ENCODE measurements at regions not wholly inside any gene's neighbourhood (a gene's known extent, or its start where the extent isn't known, plus 50 kb on each side); places are given as distances from the start of the nearest gene placed in this dataset.
"Not testable (repeated sequence)": the region's sequence is repeated elsewhere in the genome, so short reads cannot be mapped to it uniquely, and the experiment has no call there.

DNA sequence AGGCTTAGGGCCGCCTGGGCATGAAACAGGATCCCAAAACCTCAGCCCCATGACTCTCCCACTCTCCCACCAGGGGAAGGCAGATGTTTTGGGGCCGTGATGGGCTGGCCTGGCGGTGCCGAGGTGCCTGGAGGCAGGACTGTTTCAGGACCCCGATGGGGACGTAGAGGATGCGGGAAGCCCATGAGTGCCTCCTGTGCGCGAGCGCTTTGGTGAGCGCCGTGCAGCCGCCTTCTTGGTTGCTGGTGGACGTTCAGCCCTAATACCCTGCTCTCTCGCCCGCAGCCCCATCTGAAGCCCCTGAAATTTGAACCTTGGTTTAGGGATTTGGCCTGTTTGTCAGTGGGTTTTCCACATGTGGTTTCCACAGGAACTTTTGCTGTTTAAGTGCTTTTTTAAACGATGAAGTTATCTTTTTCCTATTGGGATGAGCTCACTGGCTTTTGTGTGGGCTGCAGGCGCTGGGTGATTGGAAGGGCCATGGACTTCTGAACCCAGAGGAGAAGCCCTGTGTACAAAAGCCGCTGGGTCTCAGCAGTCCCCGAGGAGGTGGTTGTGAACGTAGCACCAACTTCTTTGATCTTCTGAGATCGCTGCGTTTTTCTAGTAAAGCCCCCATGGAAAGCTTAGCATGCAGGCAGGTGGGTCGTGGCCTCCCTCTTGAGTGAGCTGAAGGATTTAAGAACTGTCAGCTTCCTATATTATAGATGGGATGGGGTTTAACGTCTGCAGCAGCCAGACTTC lies 145.7 kb downstream of the NPIPB11 start:
- not testable (repeated sequence) for DNase-seq (ENCODE audit: low read depth in 2 of 3, low spot score in 2 of 3)

DNA sequence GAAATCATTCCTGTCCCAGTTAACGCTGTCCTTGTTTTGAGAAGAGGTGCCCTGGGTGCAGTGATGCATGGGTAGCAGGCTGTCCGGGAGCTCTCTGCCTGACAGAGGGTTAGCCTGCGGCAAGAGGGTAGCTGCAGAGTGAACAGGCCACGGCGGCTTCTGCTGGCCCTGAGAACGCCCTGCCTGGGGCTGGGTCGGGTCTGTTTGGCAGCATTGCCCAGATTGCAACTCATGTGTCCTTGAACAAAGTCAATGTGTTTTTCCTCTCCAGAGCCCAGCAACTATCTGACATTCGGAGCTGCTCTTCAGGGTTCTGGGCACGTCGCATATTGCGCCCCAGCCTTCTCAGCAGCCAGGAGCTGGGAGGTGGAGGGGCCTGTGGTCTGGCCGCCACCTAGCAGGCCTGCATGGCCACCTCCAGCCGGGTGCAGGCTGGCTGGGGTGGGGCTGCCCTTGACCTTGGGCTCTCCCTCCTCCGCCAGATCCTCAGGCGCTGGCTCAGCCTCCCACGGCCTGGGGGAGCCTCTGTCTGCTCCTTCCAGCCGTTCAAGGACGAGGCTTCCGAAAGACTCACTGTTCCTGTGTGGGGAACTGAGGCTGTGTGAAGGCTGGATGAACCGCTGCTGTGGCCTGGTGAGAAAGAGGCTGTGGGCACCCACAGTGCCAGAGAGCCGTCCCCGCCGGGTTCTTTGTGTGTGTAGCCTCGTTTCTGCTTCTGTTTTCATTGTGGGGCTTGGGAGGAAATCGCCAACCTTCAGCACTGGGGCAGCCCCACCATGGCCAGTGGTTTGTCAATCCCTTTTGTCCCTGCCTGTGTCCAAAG lies 146.7 kb downstream of the NPIPB11 start:
- not testable (repeated sequence) for DNase-seq (ENCODE audit: low read depth in 2 of 3, low spot score in 2 of 3)

DNA sequence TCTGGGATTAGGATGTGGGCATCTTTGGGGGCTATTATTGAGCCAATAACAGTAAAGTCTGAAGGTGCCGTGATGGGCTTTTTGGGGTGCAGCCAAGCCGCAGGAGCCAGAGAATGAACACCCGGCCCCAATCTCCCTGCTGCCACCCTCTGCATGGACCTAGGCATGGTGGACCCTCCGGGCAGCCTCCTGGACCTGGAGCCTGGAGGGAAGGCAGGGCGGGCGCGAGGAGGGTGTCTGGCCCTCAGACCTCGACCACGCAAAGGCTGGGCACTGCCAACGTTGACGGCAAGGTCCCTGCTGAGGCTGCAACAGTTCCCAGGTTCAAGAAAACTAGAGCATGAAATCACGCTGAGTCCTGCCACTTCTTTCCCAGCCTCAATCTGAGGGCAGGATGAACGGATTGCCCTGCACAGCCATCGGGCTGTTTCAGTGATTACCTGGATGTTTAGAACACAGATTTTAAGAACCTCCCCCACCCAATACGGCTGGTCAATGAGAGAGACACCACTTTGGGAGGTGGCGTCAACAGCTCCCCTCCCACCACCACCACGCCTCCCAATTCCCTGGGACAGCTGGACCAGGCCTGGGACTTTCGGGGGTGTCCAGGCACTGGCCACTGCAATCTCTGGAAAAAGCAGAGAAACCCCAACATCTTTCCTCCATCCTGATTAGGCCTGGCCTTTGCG lies 147.4 kb downstream of the NPIPB11 start:
- not testable (repeated sequence) for DNase-seq (ENCODE audit: low read depth in 2 of 3, low spot score in 2 of 3)

DNA sequence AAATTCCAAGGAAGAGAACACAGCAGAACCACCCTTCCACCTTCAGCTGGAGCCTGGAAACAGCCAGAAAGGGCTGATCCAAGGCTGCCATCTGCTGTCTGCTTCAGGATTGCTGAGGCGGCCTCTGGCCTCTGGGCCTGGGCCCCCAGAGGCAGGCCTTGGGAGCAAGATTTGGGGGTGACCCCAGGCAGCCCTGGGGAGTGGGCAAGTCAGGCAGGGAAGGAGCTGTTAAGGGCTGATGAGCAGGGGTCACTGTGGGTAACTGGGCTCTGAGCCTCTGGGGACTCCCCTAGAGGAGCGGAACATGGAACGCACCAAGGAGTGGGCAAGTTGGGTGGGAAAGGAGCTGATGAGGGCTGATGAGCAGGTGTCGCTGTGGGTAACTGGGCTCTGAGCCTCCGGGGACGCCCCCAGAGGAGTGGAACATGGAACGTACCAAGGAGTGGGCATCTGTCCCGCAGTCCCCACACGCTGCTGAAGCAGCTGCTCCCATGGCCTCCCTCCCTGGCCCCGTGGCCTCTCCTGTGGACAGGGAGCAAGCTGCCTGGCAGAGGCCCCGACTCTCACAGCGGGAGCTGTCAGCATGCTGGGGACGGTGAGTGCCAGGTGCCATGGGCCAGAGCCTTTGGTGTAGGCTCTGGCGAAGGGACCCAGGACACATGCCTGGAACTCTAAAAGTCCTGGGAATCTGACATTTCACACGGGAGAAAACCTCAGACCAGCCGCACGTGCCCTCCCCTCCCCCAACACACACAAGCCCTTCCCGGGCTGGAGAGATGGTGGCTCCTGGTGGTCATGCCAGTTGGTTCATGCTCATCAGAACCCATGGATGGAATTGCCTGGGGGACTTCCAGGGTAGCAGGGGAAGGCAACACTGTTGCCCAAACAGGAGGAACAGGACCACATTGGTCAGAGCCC lies 148.8 kb downstream of the NPIPB11 start:
- not testable (repeated sequence) for DNase-seq (ENCODE audit: low read depth in 2 of 3, low spot score in 2 of 3)

DNA sequence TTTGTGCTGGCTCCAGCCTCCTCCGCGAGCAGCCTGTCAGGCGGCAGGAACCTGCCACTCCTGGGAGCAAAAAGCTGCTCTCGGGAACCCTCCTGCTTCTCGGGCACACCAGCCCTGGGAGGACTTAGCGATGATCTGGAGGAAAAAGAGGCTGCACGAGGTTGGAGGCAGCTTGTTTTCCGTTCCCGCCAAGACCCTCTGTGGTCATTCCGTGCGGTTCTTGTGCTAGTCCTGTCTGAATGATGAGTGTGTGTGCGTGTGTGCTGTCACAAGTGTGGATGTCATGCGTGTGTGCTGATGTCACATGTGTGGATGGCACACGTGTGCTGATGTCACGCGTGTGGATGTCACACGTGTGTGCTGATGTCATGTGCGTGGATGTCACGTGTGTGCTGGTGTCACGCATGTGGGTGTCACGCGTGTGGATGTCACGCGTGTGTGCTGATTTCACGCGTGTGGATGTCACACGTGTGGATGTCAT lies 150.0 kb downstream of the NPIPB11 start:
- DNase-seq (ENCODE audit: low read depth in 2 of 3, low spot score in 2 of 3) = no peak

DNA sequence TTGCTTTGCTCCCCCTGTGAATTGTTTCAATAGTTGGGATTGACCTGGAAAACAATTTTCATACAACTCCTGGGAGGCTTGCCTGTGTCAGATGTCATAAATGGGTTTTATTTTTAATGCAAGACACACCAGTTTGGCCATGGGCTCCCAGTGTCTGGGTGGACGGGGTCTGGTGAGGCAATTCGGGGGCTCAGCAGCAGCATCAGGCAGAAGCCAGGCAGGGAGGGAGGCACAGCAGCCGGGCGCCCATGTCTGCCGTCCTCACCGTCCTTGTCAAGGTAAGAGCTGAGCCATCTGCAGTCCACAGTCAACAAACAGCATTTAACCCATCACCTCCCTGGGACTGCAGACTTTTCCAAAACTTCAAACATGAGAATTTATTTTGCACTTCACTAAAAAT lies 150.6 kb downstream of the NPIPB11 start:
- DNase-seq (ENCODE audit: low read depth in 2 of 3, low spot score in 2 of 3) = not testable (repeated sequence)

DNA sequence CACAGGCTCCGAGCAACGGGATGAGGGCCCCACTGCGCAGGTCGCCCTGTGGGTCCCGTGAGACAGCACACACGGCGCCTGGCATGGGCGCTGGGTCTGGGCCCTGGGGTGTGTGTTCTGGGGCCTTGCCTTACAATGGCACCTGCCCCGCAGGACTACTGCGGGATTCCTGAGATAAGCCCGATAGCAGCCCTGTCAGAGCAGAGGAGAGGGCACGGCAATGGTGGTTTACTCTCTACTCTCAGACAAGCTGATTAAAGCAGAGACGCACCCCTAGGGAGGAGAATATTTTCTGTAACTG lies 151.1 kb downstream of the NPIPB11 start:
- DNase-seq (ENCODE audit: low read depth in 2 of 3, low spot score in 2 of 3) = not testable (repeated sequence)

DNA sequence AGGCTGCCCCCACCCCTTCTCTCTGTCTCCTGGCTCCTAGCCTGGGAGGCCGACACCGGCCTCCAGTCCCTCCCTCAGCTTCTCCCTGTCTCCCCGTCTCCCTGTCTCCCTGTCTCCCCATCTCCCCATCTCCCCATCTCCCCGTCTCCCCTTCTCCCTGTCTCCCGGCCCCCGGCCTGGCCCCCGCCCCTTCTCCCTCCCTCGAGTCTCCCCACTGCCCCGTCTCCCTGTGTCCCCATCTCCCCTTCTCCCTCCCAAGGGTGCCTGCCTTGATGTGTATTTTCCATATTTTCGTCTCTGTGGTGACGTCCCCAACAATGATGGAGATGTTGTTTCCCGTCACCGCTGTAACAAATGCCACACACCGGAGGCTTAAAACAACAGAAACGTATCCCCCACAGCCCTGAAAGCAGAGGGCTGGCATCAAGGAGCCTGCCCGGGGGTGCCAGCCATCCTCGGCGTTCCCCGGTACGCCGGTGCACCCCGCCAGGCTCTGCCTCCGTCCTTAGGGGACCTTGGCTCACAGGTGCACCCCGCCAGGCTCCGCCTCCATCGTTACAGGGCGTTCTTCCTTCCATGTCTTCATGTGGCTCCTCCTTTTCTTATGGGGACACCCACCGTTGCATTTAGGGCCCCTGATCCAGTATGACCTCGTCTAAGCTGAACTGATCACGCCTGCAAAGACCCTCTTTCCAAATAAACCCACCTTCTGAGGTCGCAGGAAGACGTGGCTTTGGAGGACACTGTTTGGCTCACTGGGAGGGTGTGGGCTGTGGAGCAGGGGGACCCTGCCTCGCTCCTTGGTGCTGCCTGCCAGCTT lies 151.6 kb downstream of the NPIPB11 start:
- DNase-seq (ENCODE audit: low read depth in 2 of 3, low spot score in 2 of 3) = no peak

DNA sequence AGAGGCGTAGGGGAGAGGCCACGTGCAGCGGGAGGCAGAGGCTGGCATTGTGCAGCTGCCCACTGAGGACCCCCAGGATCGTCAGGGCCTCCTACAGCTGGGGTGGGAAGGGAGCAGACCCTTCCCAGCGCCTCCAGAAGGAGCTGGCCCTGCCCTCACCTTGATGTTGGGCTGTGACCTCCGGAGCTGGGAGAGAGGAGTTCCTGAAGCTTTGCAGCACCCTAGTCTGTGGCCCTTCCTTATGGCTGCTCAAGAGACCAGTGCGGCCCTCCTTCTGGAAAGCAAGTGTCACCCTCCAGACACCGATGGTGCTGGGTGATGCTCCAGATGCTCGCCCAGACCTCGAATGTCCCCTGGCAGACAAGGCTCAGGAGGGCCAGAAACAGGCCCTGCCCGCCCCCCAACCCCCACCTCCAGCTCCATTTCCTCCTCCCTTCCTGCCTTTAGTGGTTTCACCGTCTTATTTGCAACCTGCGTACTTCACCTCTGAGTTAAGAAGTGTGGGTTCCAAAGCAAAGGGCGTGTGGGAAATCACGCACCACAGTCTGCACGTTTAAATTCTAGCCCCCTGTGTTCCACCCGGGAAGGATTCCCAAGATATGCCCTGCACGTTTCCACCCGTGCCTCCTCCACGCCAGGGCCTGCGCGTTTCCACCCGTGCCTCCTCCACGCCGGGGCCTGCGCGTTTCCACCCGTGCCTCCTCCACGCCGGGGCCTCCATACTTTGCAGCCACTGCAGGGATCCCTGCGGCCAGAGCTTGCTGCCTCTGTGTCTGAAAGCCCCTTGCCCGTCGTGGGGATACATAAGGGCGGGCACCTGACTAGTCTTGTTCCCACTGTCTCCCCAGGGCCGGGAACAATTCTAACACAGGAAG lies 152.6 kb downstream of the NPIPB11 start:
- not testable (repeated sequence) for DNase-seq (ENCODE audit: low read depth in 2 of 3, low spot score in 2 of 3)

DNA sequence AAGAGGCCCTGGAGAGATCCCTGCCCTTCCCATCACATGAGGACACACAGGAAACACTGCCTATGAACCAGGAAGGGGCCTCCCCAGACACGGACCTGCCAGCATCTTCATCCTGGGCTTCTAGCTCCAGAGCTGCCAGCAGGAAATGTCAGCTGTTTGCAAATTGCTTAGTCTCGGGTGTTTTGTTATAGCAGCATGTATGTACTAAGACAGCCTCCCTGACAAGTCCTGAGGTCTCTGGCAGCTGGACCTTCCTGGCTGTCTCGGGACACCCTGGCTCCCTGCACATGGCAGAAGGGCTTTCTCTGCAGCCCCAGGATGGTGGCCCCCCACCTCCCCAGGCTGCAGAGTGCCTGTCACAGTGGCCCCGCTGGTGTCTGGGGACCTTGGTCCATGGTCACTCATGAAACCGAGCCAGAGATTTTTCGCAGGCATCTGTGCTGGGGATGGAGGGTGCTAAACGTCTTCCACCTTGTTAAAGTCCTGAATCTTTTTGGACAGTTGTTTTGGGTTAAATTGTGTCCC lies 153.4 kb downstream of the NPIPB11 start:
- not testable (repeated sequence) for DNase-seq (ENCODE audit: low read depth in 2 of 3, low spot score in 2 of 3)

DNA sequence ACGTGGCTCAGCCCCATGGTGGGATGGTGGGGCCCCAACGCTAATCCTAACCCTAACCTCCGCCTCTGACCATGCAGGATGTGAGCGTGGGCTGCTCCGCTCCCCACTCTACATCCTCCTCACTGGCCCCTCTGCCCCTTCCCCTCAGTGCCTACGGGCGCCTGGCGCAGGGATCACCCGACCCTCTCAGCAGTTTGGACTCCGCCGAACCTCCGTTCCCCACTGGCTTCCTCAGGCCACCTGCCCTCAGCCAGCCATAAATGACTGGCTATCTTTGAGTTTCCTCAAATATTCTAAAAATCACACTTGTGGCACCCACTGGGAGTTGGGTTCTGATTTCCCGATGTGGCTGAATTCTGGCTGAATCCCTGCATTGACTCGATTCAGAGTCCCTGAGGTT lies 154.2 kb downstream of the NPIPB11 start:
- DNase-seq (ENCODE audit: low read depth in 2 of 3, low spot score in 2 of 3) = not testable (repeated sequence)

DNA sequence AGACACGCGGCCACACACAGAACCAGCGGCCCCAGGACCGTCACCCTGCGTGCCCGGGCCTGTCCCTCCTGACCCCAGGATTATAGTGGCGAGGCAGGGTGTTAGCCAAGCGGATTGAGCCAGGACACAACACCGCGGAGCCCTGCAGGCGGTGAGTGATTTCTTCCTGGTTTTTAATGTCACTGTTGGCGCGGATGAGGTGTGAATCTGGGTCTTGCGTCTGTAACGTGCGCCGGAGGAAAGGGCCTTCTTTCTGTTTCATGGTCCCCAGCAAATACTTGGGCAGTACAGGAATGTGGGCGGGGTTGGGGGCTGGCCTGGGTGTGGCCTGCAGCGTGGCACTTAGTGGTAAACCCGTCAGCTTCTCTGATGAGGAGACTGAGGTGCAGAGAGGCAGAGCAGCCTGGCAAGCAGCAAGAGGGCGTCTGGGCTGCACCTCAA lies 154.9 kb downstream of the NPIPB11 start:
- DNase-seq (ENCODE audit: low read depth in 2 of 3, low spot score in 2 of 3) = not testable (repeated sequence)

DNA sequence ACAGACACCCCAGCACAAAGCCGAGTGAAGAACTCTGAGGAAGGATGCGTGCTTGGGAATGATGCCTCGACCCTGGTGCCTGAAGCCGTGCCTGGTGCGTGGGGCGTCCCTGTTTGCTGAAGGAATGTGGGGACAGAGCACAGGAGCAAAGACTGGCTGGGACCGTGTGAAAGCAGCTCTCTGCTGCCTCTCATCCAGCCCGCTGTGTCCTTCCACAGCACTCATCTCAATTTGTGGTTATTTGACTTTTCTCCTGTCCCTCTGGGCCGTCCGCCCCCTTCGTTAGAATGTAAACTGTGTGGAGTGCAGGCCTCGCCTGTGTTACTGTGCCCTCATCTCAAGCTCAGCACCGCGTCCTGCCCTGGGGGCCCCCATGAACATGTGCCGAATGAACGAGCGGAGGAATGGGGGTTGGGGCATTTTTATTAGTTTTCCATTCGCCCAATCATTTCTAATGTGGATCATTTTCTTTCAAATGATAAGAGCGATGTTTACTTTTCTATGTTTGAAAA lies 155.5 kb downstream of the NPIPB11 start:
- not testable (repeated sequence) for DNase-seq (ENCODE audit: low read depth in 2 of 3, low spot score in 2 of 3)

DNA sequence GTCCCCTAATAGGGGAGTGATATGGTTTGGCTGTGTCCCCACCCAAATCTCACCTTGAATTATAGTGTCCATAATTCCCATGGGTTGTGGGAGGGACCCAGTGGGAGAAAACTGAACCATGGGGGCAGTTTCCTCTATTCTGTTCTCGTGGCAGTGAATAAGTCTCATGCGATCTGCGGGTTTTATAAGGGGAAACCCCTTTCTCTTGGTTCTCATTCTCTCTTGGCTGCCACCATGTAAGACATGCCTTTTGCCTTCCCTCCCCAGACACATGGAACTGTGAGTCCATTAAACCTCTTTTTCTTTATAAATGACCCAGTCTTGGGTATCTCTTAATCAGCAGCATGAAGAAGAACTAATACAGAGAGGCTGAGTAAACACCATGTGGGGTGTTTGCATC lies 156.0 kb downstream of the NPIPB11 start:
- DNase-seq (ENCODE audit: low read depth in 2 of 3, low spot score in 2 of 3) = not testable (repeated sequence)

DNA sequence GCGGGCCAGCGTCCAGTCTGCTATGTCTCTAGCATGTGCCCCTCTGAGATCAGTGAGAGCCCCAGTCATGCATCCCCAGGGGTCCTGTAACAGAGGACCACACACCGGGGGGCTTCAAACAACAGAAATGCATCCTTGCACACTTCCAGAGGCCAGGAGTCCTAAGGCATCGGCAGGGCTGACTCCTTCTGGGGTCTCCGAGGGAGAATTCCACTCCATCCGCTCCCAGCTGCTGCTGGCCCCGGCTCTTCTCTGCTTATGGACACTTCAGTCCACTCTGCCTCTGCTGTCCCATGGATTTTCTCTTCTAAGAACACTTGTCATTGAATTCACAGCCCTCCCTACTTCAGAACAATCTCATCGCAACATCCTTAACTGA lies 157.6 kb downstream of the NPIPB11 start:
- not testable (repeated sequence) for DNase-seq (ENCODE audit: low read depth in 2 of 3, low spot score in 2 of 3)

DNA sequence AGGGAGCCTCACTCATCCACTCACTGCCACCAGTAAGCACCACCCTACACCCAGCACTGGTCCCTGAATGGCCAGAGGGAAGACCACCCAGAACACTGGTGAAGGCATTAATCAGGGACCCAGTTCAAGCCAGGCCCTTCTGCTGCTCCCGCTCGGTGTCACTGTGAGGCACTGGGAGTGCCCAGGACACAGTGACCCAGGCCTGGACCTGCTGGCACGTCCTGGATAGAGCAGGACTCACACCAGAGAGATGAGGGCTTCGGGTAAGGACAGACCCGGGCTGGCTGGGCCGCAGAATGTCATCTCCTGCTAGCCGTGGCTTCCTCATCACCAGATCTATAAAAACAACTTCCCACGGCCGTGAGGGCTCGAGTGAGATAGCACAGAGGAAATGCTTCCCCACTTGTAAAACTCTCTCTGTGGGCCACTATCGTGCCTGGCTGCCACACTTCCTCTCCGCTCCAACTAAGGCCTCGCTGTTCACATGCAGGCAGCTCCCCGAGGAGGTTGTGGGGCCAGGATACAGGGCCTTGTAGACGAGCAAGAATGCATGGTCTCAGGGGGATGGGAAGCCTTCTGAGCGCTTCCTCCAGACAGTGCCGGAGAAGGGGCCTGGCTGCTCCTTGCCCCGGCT lies 158.1 kb downstream of the NPIPB11 start:
- not testable (repeated sequence) for DNase-seq (ENCODE audit: low read depth in 2 of 3, low spot score in 2 of 3)

DNA sequence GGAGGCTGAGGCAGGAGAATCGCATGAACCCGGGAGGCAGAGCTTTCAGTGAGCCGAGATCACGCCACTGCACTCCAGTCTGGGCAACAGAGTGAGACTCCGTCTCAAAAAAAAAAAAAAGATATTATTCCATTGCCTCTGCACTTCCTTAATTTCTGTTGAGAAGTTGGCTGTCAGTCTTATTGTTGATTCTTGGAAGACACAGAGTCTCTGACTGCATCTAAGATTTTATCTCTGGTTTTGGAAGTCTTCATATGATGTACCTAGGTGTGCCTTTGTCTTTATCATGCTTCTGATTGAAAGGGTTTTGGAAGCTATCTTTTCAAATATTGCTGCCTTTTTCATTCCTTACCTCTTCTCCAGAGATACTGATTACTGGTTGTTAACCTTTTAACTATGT lies 160.4 kb downstream of the NPIPB11 start:
- DNase-seq (ENCODE audit: low read depth in 2 of 3, low spot score in 2 of 3) = not testable (repeated sequence)

DNA sequence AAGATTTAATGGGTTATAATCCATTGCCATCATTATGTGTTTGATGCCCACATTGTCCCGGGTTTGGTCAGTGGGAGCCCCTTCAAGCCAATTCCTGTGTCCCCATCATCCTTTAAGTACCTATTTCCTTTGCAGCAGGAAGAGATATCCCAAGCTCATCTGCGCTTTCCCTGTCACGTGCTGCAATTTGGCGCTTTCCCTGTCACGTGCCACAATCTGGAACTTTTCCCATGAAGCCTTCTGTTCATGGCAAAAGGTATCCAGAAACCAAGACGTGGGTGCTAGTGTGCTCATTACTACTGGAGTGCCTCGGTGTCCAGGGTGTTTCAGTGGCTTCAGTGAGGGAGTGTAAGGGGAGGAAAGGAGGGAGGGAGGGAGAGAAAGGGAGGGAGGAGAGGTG lies 168.5 kb downstream of the NPIPB11 start:
- DNase-seq (ENCODE audit: low read depth in 2 of 3, low spot score in 2 of 3) = no peak

All from activated CD8-positive, alpha-beta memory T cell treated with anti-CD3 and anti-CD28 coated beads for 48 hours (primary cell).